ENCODE measurements at regions not wholly inside any gene's neighbourhood (a gene's known extent, or its start where the extent isn't known, plus 50 kb on each side); places are given as distances from the start of the nearest gene placed in this dataset.

DNA sequence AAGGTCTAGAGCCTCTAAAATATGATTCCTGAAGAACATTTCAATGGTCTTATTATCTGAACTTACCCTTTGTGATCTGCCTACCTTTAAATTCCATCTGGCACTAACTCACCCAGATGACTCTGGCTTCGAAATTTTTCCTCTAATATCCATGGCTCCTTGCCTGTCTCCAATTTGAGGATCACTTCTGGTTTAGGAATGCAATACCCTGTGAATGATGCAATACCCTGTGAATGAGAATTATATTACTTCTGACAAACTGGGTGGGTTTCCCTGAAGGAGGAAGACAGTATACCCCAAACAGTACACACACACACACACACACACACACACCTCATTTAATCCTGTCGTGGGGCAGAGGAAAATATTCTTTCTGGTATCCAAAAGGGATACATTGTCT is 115.3 kb downstream of the ZNF33B start:
- TF ChIP-seq, protein P1, sequence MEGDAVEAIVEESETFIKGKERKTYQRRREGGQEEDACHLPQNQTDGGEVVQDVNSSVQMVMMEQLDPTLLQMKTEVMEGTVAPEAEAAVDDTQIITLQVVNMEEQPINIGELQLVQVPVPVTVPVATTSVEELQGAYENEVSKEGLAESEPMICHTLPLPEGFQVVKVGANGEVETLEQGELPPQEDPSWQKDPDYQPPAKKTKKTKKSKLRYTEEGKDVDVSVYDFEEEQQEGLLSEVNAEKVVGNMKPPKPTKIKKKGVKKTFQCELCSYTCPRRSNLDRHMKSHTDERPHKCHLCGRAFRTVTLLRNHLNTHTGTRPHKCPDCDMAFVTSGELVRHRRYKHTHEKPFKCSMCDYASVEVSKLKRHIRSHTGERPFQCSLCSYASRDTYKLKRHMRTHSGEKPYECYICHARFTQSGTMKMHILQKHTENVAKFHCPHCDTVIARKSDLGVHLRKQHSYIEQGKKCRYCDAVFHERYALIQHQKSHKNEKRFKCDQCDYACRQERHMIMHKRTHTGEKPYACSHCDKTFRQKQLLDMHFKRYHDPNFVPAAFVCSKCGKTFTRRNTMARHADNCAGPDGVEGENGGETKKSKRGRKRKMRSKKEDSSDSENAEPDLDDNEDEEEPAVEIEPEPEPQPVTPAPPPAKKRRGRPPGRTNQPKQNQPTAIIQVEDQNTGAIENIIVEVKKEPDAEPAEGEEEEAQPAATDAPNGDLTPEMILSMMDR (conservative IDR thresholded peaks at IDR 0.05 in 1 of 2, IDR thresholded peaks at IDR 0.05 in 1 of 2; ENCODE audit: low read depth in 1 of 2, low read length in 2 of 2): no peak
- TF ChIP-seq EZH2 (IDR thresholded peaks at IDR 0.05; ENCODE audit: low read length, missing control alignments): no peak

All from fibroblast of lung (primary cell).